SU-DHL-6 (cell line): ENCODE measurements at regions not wholly inside any gene's neighbourhood (a gene's known extent, or its start where the extent isn't known, plus 50 kb on each side); places are given as distances from the start of the nearest gene placed in this dataset.

Experiments
- CTCF ChIP-seq: fragments of 200-600 bp; sonication (generic); IDR thresholded peaks from one replicate; pipeline ENCODE4 v1.5.1; 2017; ENCODE audit warnings: antibody characterized with exemption, mild to moderate bottlenecking, low read length, moderate library complexity; ENCODE audit not compliant: insufficient read depth, poor library complexity, severe bottlenecking
- EZH2phosphoT487 ChIP-seq: fragments of 200-600 bp; sonication (generic), shearing (Covaris generic); conservative IDR thresholded peaks from 2 replicates; pipeline ENCODE4 v1.6.1; 2018; ENCODE audit warnings: mild to moderate bottlenecking, antibody characterized with exemption, low read length, moderate library complexity, mixed read lengths

GRCh38 chr2:155836439-155836838 is 496.1 kb downstream of the NR4A2 start:
- TF ChIP-seq CTCF (no peak), EZH2phosphoT487 (no peak)
